Fibroblast of lung (primary cell): ENCODE measurements at regions not wholly inside any gene's neighbourhood (a gene's known extent, or its start where the extent isn't known, plus 50 kb on each side); places are given as distances from the start of the nearest gene placed in this dataset.

Experiments used
- DNase-seq, 2 donors: peaks; one replicate each; pipeline versions ENCODE4 v3.0.0 to v3.0.0-alpha.2; 2010; ENCODE audit warnings: low read depth in 2 of 2
- H2AFZ ChIP-seq: 2 replicates; pipeline ENCODE4 v1.5.1; 2012; ENCODE audit warnings: low read length, control low read depth, inconsistent platforms
- H3K27ac ChIP-seq: 2 replicates; pipeline ENCODE4 v1.5.1; 2011; ENCODE audit warnings: low read length, control low read depth; ENCODE audit not compliant: insufficient read depth
- H3K27me3 ChIP-seq: 2 replicates; pipeline ENCODE4 v1.5.1; 2011; ENCODE audit warnings: mild to moderate bottlenecking, low read length; ENCODE audit not compliant: control insufficient read depth, insufficient read depth
- H3K36me3 ChIP-seq: 2 replicates; pipeline ENCODE4 v1.5.1; 2011; ENCODE audit warnings: low read length; ENCODE audit not compliant: control insufficient read depth, insufficient read depth
- H3K4me1 ChIP-seq: 2 replicates; pipeline ENCODE4 v1.5.1; 2011; ENCODE audit warnings: low read length; ENCODE audit not compliant: control insufficient read depth, insufficient read depth; ENCODE audit errors: extremely low read depth
- H3K4me2 ChIP-seq: 2 replicates; pipeline ENCODE4 v1.5.1; 2011; ENCODE audit warnings: low read length, control low read depth; ENCODE audit not compliant: insufficient read depth; ENCODE audit errors: extremely low read depth
- H3K4me3 ChIP-seq, 4 experiments: fragments of 200-600 bp in 1 of 4; sonication (generic) in 1 of 4; replicated peaks in 1 of 4; 2 replicates each; pipeline ENCODE4 v1.5.1; 2011 to 2016; ENCODE audit warnings: low read length in 4 of 4, low read depth in 3 of 4, mild to moderate bottlenecking in 3 of 4, control low read depth in 2 of 4, inconsistent platforms in 1 of 4, mixed read lengths in 1 of 4; ENCODE audit not compliant: insufficient read depth in 1 of 4; ENCODE audit errors: control extremely low read depth in 1 of 4
- H3K79me2 ChIP-seq: 2 replicates; pipeline ENCODE4 v1.5.1; 2012; ENCODE audit warnings: mild to moderate bottlenecking, low read length, inconsistent platforms; ENCODE audit not compliant: control insufficient read depth, insufficient read depth
- H3K9ac ChIP-seq: 2 replicates; pipeline ENCODE4 v1.5.1; 2011; ENCODE audit warnings: mild to moderate bottlenecking, low read length, control low read depth; ENCODE audit not compliant: insufficient read depth
- H3K9me3 ChIP-seq: 2 replicates; pipeline ENCODE4 v1.5.1; 2012; ENCODE audit warnings: low read depth, low read length; ENCODE audit not compliant: control insufficient read depth, insufficient read depth
- H4K20me1 ChIP-seq: 2 replicates; pipeline ENCODE4 v1.5.1; 2011; ENCODE audit warnings: low read length; ENCODE audit not compliant: control insufficient read depth, insufficient read depth; ENCODE audit errors: extremely low read depth
- CTCF ChIP-seq, 2 donors: IDR thresholded peaks in 1 of 2; conservative IDR thresholded peaks in 1 of 2; 1 replicate in 1 of 2; 2 replicates in 1 of 2; pipeline ENCODE4 v1.5.1; 2011 to 2012; ENCODE audit warnings: low read length in 2 of 2, control low read depth in 1 of 2, inconsistent platforms in 1 of 2, low read depth in 1 of 2, mild to moderate bottlenecking in 1 of 2
- EZH2 ChIP-seq: IDR thresholded peaks from 2 replicates; pipeline ENCODE4 v1.5.1; 2012; ENCODE audit warnings: low read length, control low read depth, mild to moderate bottlenecking; ENCODE audit errors: missing control alignments

GRCh38 chr2:120896126-120896525 lies 160.5 kb downstream of the GLI2 start:
- no peak for DNase-seq
- Histone ChIP-seq H3K36me3 (no peaks in the 10 kb centered on the region), H3K9ac (no peak overlapping the region), H3K27ac (no peak overlapping the region), H2AFZ (no peak overlapping the region), H3K4me1 (no peaks in the 10 kb centered on the region), H3K27me3 (no peaks in the 10 kb centered on the region), H3K4me3 (no peak overlapping the region), H3K79me2 (no peaks in the 10 kb centered on the region), H3K9me3 (no peaks in the 10 kb centered on the region), H3K4me2 (no peak overlapping the region), H4K20me1 (no peaks in the 10 kb centered on the region)
- TF ChIP-seq EZH2 (no peak), CTCF (conservative IDR thresholded peaks at IDR 0.05 in 1 of 2, IDR thresholded peaks at IDR 0.05 in 1 of 2; ENCODE audit: low read depth in 1 of 2, low read length in 2 of 2) (no peak)

GRCh38 chr2:120896901-120897300 lies 161.2 kb downstream of the GLI2 start:
- H3K4me1 ChIP-seq, result no peaks in the 10 kb centered on the region
- no peak overlapping the region for H3K9ac ChIP-seq
- no peaks in the 10 kb centered on the region for H4K20me1 ChIP-seq

GRCh38 chr2:120897399-120897798 lies 161.7 kb downstream of the GLI2 start:
- no peaks in the 10 kb centered on the region for H3K27me3 ChIP-seq
- DNase-seq, result no peak

More at GRCh38 chr2:120896901-120897300, 161.2 kb downstream of the GLI2 start:
- no peak overlapping the region for H3K4me3 ChIP-seq
- H3K9me3 ChIP-seq, result no peaks in the 10 kb centered on the region
- H3K36me3 ChIP-seq, result no peaks in the 10 kb centered on the region
- no peak overlapping the region for H3K4me2 ChIP-seq
- H3K79me2 ChIP-seq, result no peaks in the 10 kb centered on the region
- no peaks in the 10 kb centered on the region for H3K27me3 ChIP-seq
- no peak for TF ChIP-seq EZH2
- TF ChIP-seq CTCF (conservative IDR thresholded peaks at IDR 0.05 in 1 of 2, IDR thresholded peaks at IDR 0.05 in 1 of 2; ENCODE audit: low read depth in 1 of 2, low read length in 2 of 2), result no peak
- DNase-seq, result no peak
- H2AFZ ChIP-seq, result no peak overlapping the region
- H3K27ac ChIP-seq, result no peak overlapping the region

More at GRCh38 chr2:120897399-120897798, 161.7 kb downstream of the GLI2 start:
- Histone ChIP-seq H3K4me2 (no peak overlapping the region), H3K79me2 (no peaks in the 10 kb centered on the region), H3K4me1 (no peaks in the 10 kb centered on the region), H4K20me1 (no peaks in the 10 kb centered on the region), H3K4me3 (no peak overlapping the region), H3K9ac (no peak overlapping the region), H3K27ac (no peak overlapping the region), H3K36me3 (no peaks in the 10 kb centered on the region), H2AFZ (no peak overlapping the region), H3K9me3 (no peaks in the 10 kb centered on the region)
- TF ChIP-seq EZH2 (no peak), CTCF (conservative IDR thresholded peaks at IDR 0.05 in 1 of 2, IDR thresholded peaks at IDR 0.05 in 1 of 2; ENCODE audit: low read depth in 1 of 2, low read length in 2 of 2) (no peak)
